Parathyroid adenoma (tissue), 2 donors: ENCODE measurements at regions not wholly inside any gene's neighbourhood (a gene's known extent, or its start where the extent isn't known, plus 50 kb on each side); places are given as distances from the start of the nearest gene placed in this dataset.

ENCODE experiments used
- H2AFZ ChIP-seq: fragments of 300-600 bp; sonication (generic); one replicate; pipeline ENCODE4 v1.7.0; 2017; ENCODE audit warnings: antibody characterized with exemption, mild to moderate bottlenecking
- H3K27ac ChIP-seq: fragments of 300-600 bp; sonication (generic); one replicate; pipeline ENCODE4 v1.7.0; 2017
- H3K27me3 ChIP-seq: fragments of 300-600 bp; sonication (generic); one replicate; pipeline ENCODE4 v1.7.0; 2017; ENCODE audit warnings: low read length; ENCODE audit not compliant: control insufficient read depth, insufficient read depth
- H3K36me3 ChIP-seq: fragments of 300-600 bp; sonication (generic); one replicate; pipeline ENCODE4 v1.7.0; 2017; ENCODE audit warnings: low read length; ENCODE audit not compliant: control insufficient read depth, insufficient read depth
- H3K4me1 ChIP-seq: fragments of 300-600 bp; sonication (generic); one replicate; pipeline ENCODE4 v1.7.0; 2017; ENCODE audit warnings: control low read depth
- H3K4me2 ChIP-seq: fragments of 300-600 bp; sonication (generic); one replicate; pipeline ENCODE4 v1.7.0; 2017; ENCODE audit warnings: low read length
- H3K4me3 ChIP-seq: fragments of 300-600 bp; sonication (generic); one replicate; pipeline ENCODE4 v1.7.0; 2017; ENCODE audit warnings: low read depth, low read length
- H3K79me2 ChIP-seq: fragments of 300-600 bp; sonication (generic); one replicate; pipeline ENCODE4 v1.7.0; 2017; ENCODE audit warnings: control low read depth
- H3K9ac ChIP-seq: fragments of 300-600 bp; sonication (generic); one replicate; pipeline ENCODE4 v1.7.0; 2017; ENCODE audit warnings: mild to moderate bottlenecking
- H3K9me3 ChIP-seq: fragments of 300-600 bp; sonication (generic); one replicate; pipeline ENCODE4 v1.7.0; 2017; ENCODE audit warnings: low read length; ENCODE audit not compliant: control insufficient read depth
- CTCF ChIP-seq: fragments of 300-600 bp; sonication (generic); IDR thresholded peaks from one replicate; pipeline ENCODE4 v1.7.0; 2017; ENCODE audit warnings: antibody characterized with exemption, mild to moderate bottlenecking
- donor health status: primary hyperparathyroidism.

- H3K4me3 ChIP-seq: no peak overlapping the region
- no peak overlapping the region for H3K9ac ChIP-seq
- H3K9me3 ChIP-seq: no peaks in the 10 kb centered on the region
- H3K27me3 ChIP-seq: no peaks in the 10 kb centered on the region
- no peak overlapping the region for H3K4me2 ChIP-seq
- no peak overlapping the region for H3K27ac ChIP-seq
- H3K4me1 ChIP-seq: no peaks in the 10 kb centered on the region
- no peak for TF ChIP-seq CTCF
- no peaks in the 10 kb centered on the region for H3K36me3 ChIP-seq
- H3K79me2 ChIP-seq: no peaks in the 10 kb centered on the region
- no peak overlapping the region for H2AFZ ChIP-seq
Observed at GRCh38 chr5:62138607-62139006, 167.4 kb upstream of the KIF2A start.

GRCh38 chr5:62139741-62140140 is 166.3 kb upstream of the KIF2A start:
- Histone ChIP-seq H3K4me3 (no peak overlapping the region), H3K36me3 (no peaks in the 10 kb centered on the region), H3K27ac (no peak overlapping the region), H3K79me2 (no peaks in the 10 kb centered on the region), H3K27me3 (no peaks in the 10 kb centered on the region), H3K9ac (no peak overlapping the region), H3K4me1 (no peaks in the 10 kb centered on the region), H3K9me3 (no peaks in the 10 kb centered on the region), H2AFZ (no peak overlapping the region), H3K4me2 (no peak overlapping the region)
- no peak for TF ChIP-seq CTCF

- no peak for TF ChIP-seq CTCF
Observed at GRCh38 chr5:62142351-62142750, 163.7 kb upstream of the KIF2A start.

GRCh38 chr5:62143268-62144229 is 162.5 kb upstream of the KIF2A start:
- Histone ChIP-seq H3K27me3 (no peaks in the 10 kb centered on the region), H3K79me2 (no peaks in the 10 kb centered on the region), H3K9me3 (no peaks in the 10 kb centered on the region), H3K4me1 (no peaks in the 10 kb centered on the region), H3K36me3 (no peaks in the 10 kb centered on the region), H2AFZ (no peak overlapping the region), H3K27ac (no peak overlapping the region), H3K9ac (no peak overlapping the region), H3K4me2 (peak overlapping the region; percentile 19), H3K4me3 (no peak overlapping the region)
- peak; percentile 30 for TF ChIP-seq CTCF

More at GRCh38 chr5:62142351-62142750, 163.7 kb upstream of the KIF2A start:
- Histone ChIP-seq H3K79me2 (no peaks in the 10 kb centered on the region), H3K4me1 (no peaks in the 10 kb centered on the region), H3K9ac (no peak overlapping the region), H3K4me2 (no peak overlapping the region), H3K4me3 (no peak overlapping the region), H3K27me3 (no peaks in the 10 kb centered on the region), H3K36me3 (no peaks in the 10 kb centered on the region), H3K27ac (no peak overlapping the region), H2AFZ (no peak overlapping the region), H3K9me3 (no peaks in the 10 kb centered on the region)
